Brain microvascular endothelial cell (primary cell): ENCODE measurements at regions not wholly inside any gene's neighbourhood (a gene's known extent, or its start where the extent isn't known, plus 50 kb on each side); places are given as distances from the start of the nearest gene placed in this dataset.
"Not testable (repeated sequence)": the region's sequence is repeated elsewhere in the genome, so short reads cannot be mapped to it uniquely, and the experiment has no call there.

Experiments used
- DNase-seq: peaks from one replicate; pipeline ENCODE4 v3.0.0-alpha.2; 2020
- H3K27ac ChIP-seq: fragments of 250-450 bp; sonication (Bioruptor Pico); 2 replicates; pipeline ENCODE4 v1.5.1; 2020; ENCODE audit warnings: mild to moderate bottlenecking, moderate library complexity
- H3K27me3 ChIP-seq: fragments of 250-450 bp; sonication (Bioruptor Pico); replicated peaks from 2 replicates; pipeline ENCODE4 v1.5.1; 2020; ENCODE audit warnings: mild to moderate bottlenecking
- H3K36me3 ChIP-seq: fragments of 250-450 bp; sonication (Bioruptor Pico); replicated peaks from 2 replicates; pipeline ENCODE4 v1.5.1; 2020; ENCODE audit warnings: mild to moderate bottlenecking
- H3K4me3 ChIP-seq: 2 replicates; pipeline ENCODE4 v1.5.1; 2011; ENCODE audit warnings: low read depth, mild to moderate bottlenecking, control low read depth, low read length, moderate library complexity
- CTCF ChIP-seq: IDR thresholded peaks from 2 replicates; pipeline ENCODE4 v1.5.1; 2011; ENCODE audit warnings: low read depth, mild to moderate bottlenecking, moderate library complexity, low read length, control low read depth, inconsistent platforms; ENCODE audit errors: missing control alignments
- in situ Hi-C: cut with HindIII; loops from 2 replicates; pipeline ENCODE4 v1.10.0; 2017; ENCODE audit warnings: low sequenced_read_pairs, low pct_ligation_motif_present

- H3K27me3 ChIP-seq, DNase-seq, H3K4me3 ChIP-seq, H3K36me3 ChIP-seq, in situ Hi-C loops, H3K27ac ChIP-seq: not testable (repeated sequence)
These were observed 128.1 kb downstream of the LRRC37A3 start for GRCh38 chr17:64791226-64791625.

GRCh38 chr17:64790690-64791089, 128.6 kb upstream of the SMURF2 start:
- in situ Hi-C loops, H3K36me3 ChIP-seq, DNase-seq, H3K27ac ChIP-seq, H3K27me3 ChIP-seq, H3K4me3 ChIP-seq: not testable (repeated sequence)

- H3K27ac ChIP-seq, H3K36me3 ChIP-seq, in situ Hi-C loops, H3K4me3 ChIP-seq, H3K27me3 ChIP-seq, DNase-seq: not testable (repeated sequence)
These were observed 128.1 kb upstream of the SMURF2 start for GRCh38 chr17:64790193-64790592.

- H3K27me3 ChIP-seq, in situ Hi-C loops, H3K36me3 ChIP-seq, H3K27ac ChIP-seq, DNase-seq, H3K4me3 ChIP-seq: not testable (repeated sequence)
These were observed 126.9 kb upstream of the SMURF2 start for GRCh38 chr17:64789061-64789445.

- Histone ChIP-seq H3K27me3 (no peaks in the 10 kb centered on the region), H3K27ac (no peak overlapping the region), H3K36me3 (peaks cover 5% of the 10 kb centered on the region), H3K4me3 (no peak overlapping the region)
- no peak for TF ChIP-seq CTCF
- in situ Hi-C loops: no loop called here
- no peak for DNase-seq
These were observed 126.4 kb upstream of the SMURF2 start for GRCh38 chr17:64788286-64789060.

GRCh38 chr17:64787921-64788271, 125.8 kb upstream of the SMURF2 start:
- in situ Hi-C loops: no loop called here
- H3K4me3 ChIP-seq: no peak overlapping the region
- peaks cover 5% of the 10 kb centered on the region for H3K36me3 ChIP-seq
- no peak for DNase-seq
- no peak overlapping the region for H3K27ac ChIP-seq
- no peaks in the 10 kb centered on the region for H3K27me3 ChIP-seq
- no peak for TF ChIP-seq CTCF

GRCh38 chr17:64787255-64787920, 125.3 kb upstream of the SMURF2 start:
- H3K4me3 ChIP-seq: no peak overlapping the region
- no peak overlapping the region for H3K27ac ChIP-seq
- H3K36me3 ChIP-seq: peaks cover 5% of the 10 kb centered on the region
- in situ Hi-C loops: no loop called here
- no peaks in the 10 kb centered on the region for H3K27me3 ChIP-seq
- no peak for TF ChIP-seq CTCF
- no peak for DNase-seq

GRCh38 chr17:64786337-64786736, 124.2 kb upstream of the SMURF2 start:
- in situ Hi-C loops: no loop called here
- H3K36me3 ChIP-seq: peaks cover 2% of the 10 kb centered on the region
- H3K27ac ChIP-seq: no peak overlapping the region

More at GRCh38 chr17:64786337-64786736, 124.2 kb upstream of the SMURF2 start:
- TF ChIP-seq CTCF: no peak
- Histone ChIP-seq H3K27me3 (no peaks in the 10 kb centered on the region), H3K4me3 (no peak overlapping the region)
- DNase-seq: no peak
